GM12875 (cell line): ENCODE measurements at regions not wholly inside any gene's neighbourhood (a gene's known extent, or its start where the extent isn't known, plus 50 kb on each side); places are given as distances from the start of the nearest gene placed in this dataset.

Experiments used
- H3K4me3 ChIP-seq: one replicate; pipeline ENCODE4 v1.5.1; 2011; ENCODE audit warnings: low read depth, low read length, control low read depth
- TF ChIP-seq, protein P1 (sequence below): IDR thresholded peaks from 2 replicates; pipeline ENCODE4 v1.5.1; 2011; ENCODE audit warnings: low read depth, mild to moderate bottlenecking, control low read depth, inconsistent platforms, low read length, moderate library complexity, borderline replicate concordance; ENCODE audit not compliant: insufficient read depth

DNA sequence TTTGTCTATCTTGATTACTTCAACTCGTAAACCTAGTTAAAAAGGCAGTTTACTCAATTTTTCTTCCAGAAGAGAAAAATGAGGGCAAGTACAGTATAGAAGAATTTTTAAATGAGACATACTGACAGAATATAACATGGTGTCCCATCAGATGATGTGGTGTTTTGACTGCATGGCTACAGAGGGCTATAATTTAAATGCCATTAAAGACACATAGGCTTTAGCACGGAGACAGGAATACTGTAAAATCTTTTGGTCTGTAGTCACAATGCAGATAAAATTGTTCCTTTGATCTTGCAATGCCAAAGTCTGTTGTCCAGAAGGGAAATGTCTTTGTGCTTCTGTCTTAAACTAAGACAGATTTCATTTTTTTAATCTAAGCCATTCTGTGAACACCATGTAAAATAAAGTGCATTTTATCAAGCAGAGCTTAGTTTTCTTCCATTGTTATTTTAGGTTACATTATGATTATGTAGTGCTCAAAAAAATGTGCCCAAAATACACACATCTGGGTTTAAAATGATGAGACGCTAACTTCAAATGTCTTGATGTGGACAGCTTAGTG lies 249.6 kb downstream of the PTPRC start:
- TF ChIP-seq, protein P1, sequence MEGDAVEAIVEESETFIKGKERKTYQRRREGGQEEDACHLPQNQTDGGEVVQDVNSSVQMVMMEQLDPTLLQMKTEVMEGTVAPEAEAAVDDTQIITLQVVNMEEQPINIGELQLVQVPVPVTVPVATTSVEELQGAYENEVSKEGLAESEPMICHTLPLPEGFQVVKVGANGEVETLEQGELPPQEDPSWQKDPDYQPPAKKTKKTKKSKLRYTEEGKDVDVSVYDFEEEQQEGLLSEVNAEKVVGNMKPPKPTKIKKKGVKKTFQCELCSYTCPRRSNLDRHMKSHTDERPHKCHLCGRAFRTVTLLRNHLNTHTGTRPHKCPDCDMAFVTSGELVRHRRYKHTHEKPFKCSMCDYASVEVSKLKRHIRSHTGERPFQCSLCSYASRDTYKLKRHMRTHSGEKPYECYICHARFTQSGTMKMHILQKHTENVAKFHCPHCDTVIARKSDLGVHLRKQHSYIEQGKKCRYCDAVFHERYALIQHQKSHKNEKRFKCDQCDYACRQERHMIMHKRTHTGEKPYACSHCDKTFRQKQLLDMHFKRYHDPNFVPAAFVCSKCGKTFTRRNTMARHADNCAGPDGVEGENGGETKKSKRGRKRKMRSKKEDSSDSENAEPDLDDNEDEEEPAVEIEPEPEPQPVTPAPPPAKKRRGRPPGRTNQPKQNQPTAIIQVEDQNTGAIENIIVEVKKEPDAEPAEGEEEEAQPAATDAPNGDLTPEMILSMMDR: no peak

DNA sequence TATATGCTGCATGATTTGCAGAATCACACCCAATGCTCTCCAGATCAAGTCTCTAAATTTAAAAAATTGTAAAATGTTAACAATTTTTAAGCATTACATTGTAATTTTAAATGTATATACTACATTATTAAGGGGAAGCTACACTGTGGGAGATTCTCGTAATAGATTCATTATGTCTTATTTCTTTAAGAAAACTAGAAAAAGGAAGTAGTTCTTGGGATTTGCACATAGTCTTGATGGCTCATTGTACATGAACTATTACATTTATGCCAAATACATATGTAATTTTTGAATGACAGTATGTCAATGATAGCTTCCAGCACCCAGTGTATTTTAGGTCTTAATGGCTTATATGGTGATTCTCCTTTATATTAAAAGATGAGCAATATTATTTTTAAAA lies 250.3 kb downstream of the PTPRC start:
- TF ChIP-seq, protein P1: no peak
- no peak overlapping the region for H3K4me3 ChIP-seq

More for the DNA sequence above, 249.6 kb downstream of the PTPRC start:
- H3K4me3 ChIP-seq: no peak overlapping the region

DNA sequence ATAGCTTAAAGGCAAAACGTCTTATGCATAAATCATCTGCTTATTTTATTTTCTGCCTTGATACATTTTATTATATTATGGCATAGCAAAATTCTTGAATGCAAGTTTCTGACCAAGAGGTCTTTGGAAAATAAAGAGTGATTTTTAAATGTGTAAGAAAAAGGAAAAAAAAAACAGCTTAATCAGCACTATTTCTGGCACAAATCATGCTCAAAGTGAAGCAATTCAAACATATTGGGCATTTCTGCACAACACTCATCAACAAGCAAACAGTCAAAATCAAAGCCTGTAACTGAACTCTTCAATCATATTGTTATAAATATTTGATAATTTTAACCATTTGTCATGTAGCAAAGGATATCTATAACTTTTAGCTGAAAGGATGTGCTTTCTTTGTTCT lies 250.9 kb downstream of the PTPRC start:
- no peak overlapping the region for H3K4me3 ChIP-seq
- TF ChIP-seq, protein P1: no peak

DNA sequence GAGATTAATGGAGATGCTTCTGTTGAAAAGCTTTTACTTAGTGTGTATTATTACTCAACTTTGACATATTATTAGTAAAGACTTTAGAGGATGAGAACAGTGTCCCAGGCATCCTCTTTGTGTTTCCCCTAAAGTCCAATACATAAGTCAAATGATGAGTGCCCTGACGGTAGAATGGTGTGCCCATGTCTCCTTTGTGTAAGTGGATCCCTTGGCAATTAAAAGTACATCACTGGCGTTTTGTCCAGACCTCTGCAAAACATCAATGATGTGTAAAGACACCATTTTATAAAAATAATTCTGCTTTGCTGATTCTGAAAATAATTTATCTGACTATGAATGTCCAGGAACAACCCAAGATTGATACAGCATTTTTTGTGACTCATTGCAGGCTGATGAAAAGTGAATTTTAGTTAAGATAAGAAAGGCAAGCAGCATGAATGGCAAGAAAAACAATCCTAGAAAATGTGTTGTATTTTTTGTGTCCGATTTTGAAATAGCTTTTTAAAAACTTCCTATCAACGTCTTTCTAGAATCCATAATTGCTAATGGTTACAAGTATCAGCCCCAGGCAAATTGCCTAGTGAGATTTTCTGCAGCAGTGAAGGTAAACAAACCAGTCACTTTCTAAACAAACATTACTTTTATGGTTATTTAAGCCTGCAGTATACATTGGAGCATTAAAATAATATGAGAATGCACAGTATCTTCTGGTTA lies 251.5 kb downstream of the PTPRC start:
- TF ChIP-seq, protein P1: no peak
- H3K4me3 ChIP-seq: no peak overlapping the region

DNA sequence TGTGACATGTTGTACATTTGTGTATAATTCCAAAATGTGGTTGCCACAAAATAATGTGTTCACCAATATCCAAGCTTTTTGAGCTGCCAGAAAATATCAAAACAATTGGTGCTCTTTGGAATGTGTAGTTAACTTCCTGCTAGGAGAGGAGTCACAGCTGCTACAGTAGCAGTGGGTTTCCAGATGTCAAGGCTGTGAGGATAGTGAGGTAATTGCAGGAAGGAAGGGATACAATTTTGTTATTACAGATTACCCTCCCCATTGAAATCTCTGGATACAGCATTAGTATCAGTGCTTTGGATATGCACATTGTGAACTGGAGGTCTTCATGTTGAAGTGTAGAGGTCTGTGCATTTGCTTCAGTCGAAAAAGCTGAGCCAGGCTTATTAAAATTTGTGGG lies 253.2 kb downstream of the PTPRC start:
- TF ChIP-seq, protein P1: no peak
- H3K4me3 ChIP-seq: no peak overlapping the region

DNA sequence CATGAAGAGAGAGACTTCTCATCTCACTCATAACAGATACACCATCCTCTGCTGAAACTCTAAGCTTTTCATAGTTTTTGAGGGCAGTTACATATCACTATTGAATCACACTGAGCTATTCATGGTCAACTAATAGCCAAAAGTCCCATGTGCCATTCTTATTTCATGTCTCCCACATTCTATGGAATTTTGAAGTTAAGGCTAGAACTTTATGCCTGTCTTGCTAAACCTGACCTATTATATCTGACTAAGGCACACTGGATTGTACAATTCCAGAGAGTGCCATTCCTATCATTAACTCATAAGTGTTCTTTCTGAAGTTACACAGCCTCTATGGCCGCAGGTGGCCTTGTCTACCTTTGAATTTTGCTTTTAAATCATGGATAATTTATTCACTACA lies 254.3 kb downstream of the PTPRC start:
- TF ChIP-seq, protein P1: no peak
- no peak overlapping the region for H3K4me3 ChIP-seq
